Stomach (tissue), 4 donors: ENCODE measurements at regions not wholly inside any gene's neighbourhood (a gene's known extent, or its start where the extent isn't known, plus 50 kb on each side); places are given as distances from the start of the nearest gene placed in this dataset.

Experiments
- POLR2AphosphoS5 ChIP-seq, 3 donors: sonication (generic); formaldehyde crosslinking; IDR thresholded peaks; one replicate each; pipeline ENCODE4 v1.6.1; 2016; ENCODE audit warnings: antibody characterized with exemption in 3 of 3
- TF ChIP-seq, protein P1 (sequence below), 7 experiments: fragments of 450-650 bp in 4 of 7; fragments of 200-600 bp in 3 of 7; sonication (generic) in 3 of 7; IDR thresholded peaks; one replicate each; pipeline ENCODE4 v1.5.1; 2016 to 2019; ENCODE audit warnings: antibody characterized with exemption in 7 of 7, control low read depth in 2 of 7, mild to moderate bottlenecking in 1 of 7

DNA sequence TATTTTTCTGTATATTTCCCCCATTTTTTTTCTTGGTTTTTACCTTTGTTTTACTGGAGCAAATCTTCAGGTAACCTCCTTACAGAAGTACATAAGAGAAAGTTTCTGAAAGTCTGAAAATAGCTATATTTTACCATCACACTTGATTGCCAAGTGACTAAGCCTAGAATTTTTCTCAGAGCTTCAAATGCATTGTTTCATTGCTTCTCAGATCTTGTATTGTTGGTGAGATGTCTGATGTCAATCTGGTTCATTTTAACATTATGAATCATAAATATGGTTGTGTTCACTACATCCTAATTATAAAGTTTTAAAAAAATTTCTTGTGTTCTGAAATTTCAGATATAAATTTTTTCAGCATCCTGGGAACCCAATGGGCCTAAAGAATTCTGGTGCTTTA lies 228.2 kb downstream of the AHR start:
- TF ChIP-seq, protein P1, sequence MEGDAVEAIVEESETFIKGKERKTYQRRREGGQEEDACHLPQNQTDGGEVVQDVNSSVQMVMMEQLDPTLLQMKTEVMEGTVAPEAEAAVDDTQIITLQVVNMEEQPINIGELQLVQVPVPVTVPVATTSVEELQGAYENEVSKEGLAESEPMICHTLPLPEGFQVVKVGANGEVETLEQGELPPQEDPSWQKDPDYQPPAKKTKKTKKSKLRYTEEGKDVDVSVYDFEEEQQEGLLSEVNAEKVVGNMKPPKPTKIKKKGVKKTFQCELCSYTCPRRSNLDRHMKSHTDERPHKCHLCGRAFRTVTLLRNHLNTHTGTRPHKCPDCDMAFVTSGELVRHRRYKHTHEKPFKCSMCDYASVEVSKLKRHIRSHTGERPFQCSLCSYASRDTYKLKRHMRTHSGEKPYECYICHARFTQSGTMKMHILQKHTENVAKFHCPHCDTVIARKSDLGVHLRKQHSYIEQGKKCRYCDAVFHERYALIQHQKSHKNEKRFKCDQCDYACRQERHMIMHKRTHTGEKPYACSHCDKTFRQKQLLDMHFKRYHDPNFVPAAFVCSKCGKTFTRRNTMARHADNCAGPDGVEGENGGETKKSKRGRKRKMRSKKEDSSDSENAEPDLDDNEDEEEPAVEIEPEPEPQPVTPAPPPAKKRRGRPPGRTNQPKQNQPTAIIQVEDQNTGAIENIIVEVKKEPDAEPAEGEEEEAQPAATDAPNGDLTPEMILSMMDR (IDR thresholded peaks at IDR 0.05), result no peak
- no peak for TF ChIP-seq POLR2AphosphoS5 (IDR thresholded peaks at IDR 0.05)
